ENCODE measurements at regions not wholly inside any gene's neighbourhood (a gene's known extent, or its start where the extent isn't known, plus 50 kb on each side); places are given as distances from the start of the nearest gene placed in this dataset.
"Not testable (repeated sequence)": the region's sequence is repeated elsewhere in the genome, so short reads cannot be mapped to it uniquely, and the experiment has no call there.

DNA sequence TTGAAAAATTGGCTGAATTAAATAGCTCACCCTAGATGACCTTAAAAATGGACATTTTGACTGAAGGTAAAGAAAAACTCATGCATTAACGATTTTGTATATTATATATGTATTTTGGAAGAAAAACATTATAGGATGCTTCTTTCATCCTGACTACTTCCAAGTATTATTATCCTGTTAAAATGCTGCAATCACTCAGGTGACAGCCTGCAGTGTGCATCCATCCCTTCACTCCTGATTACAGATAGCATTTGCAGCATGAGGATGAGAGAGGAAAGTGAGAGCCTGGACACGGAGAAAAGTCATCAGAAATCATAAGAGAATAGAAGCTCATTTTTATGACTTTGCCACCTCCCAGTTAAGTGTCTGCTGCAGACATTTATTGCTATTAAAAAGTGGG lies 1055.6 kb downstream of the PCDH17 start:
- Histone ChIP-seq H3K27ac (ENCODE audit: insufficient read depth, low read length, poor library complexity, severe bottlenecking) (no peak overlapping the region), H3K36me3 (ENCODE audit: control insufficient read depth, insufficient read depth, low read length) (no peaks in the 10 kb centered on the region), H3K9me3 (ENCODE audit: control insufficient read depth in 2 of 2, low read length in 2 of 2) (peaks cover 0 to 6% of the 10 kb centered on the region in 2 experiments), H3K4me3 (ENCODE audit: low read depth, low read length) (no peak overlapping the region), H3K4me1 (ENCODE audit: control insufficient read depth, insufficient read depth, low read length, poor library complexity, severe bottlenecking) (no peaks in the 10 kb centered on the region), H3K27me3 (ENCODE audit: control insufficient read depth, insufficient read depth, low read length) (no peaks in the 10 kb centered on the region)
- DNase-seq: no peak
- Mint-ChIP-seq H3K4me1 (no peaks in the 10 kb centered on the region), H3K27ac (no peak overlapping the region), H3K27me3 (no peaks in the 10 kb centered on the region), H3K4me3 (no peak overlapping the region), H3K9me3 (peaks cover 0 to 16% (median 6%) of the 10 kb centered on the region in 7 donors), H3K36me3 (no peaks in the 10 kb centered on the region)
- ATAC-seq (ENCODE audit: low read depth in 2 of 2): no peak

DNA sequence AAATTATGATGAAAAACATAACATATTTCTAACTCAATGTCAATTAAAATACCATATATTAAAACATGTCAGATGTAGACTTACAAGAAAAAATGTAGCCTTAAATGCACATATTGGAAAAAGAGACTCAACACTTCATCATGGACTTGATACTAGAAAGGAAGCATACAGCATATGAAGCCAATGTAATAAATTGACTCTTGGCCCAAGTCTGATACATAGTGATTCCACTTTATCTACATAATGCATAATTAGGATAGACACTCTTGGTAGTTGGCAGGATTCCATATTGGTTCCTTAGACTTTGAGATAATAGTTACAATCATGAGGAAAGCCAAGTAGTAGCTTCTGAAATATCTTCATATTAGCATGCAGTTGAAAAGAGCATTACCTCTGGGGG lies 1067.0 kb downstream of the PCDH17 start:
- no peak overlapping the region for H3K4me3 ChIP-seq (ENCODE audit: low read depth, low read length)
- H3K27ac Mint-ChIP-seq: no peak overlapping the region
- no peak for DNase-seq
- no peaks in the 10 kb centered on the region for H3K27me3 ChIP-seq (ENCODE audit: control insufficient read depth, insufficient read depth, low read length)
- H3K36me3 Mint-ChIP-seq: no peaks in the 10 kb centered on the region
- no peak overlapping the region for H3K4me3 Mint-ChIP-seq
- no peaks in the 10 kb centered on the region for H3K4me1 Mint-ChIP-seq
- H3K27ac ChIP-seq (ENCODE audit: insufficient read depth, low read length, poor library complexity, severe bottlenecking): no peak overlapping the region
- ATAC-seq (ENCODE audit: low read depth in 2 of 2): no peak
- H3K4me1 ChIP-seq (ENCODE audit: control insufficient read depth, insufficient read depth, low read length, poor library complexity, severe bottlenecking): no peaks in the 10 kb centered on the region
- H3K36me3 ChIP-seq (ENCODE audit: control insufficient read depth, insufficient read depth, low read length): no peaks in the 10 kb centered on the region
- H3K9me3 ChIP-seq (ENCODE audit: control insufficient read depth in 2 of 2, low read length in 2 of 2): peaks cover 0 to 3% of the 10 kb centered on the region in 2 experiments
- peaks cover 2 to 35% (median 6%) of the 10 kb centered on the region in 7 donors for H3K9me3 Mint-ChIP-seq
- H3K27me3 Mint-ChIP-seq: no peaks in the 10 kb centered on the region

DNA sequence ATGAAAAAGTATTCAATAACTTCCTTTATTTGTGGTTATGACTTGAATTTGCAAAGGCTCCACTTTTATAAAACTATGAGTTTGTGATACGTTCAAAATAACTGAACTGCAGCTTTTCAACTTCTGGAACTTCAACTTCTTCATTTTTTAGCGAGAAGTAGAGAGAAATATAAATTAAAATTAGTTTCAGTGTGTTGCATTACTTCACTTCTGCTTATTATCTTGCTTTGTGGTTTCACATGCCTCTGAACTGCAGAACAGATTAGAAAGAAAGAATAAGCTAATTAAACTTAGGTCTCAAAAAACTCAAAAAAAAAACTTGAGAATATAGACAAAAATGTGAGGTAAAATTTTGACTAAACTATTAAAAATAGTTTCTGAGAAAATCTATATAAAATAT lies 1073.4 kb downstream of the PCDH17 start:
- no peak overlapping the region for H3K4me3 ChIP-seq (ENCODE audit: low read depth, low read length)
- no peaks in the 10 kb centered on the region for H3K27me3 ChIP-seq (ENCODE audit: control insufficient read depth, insufficient read depth, low read length)
- DNase-seq (no peak), ATAC-seq (ENCODE audit: low read depth in 2 of 2) (no peak)
- H3K36me3 ChIP-seq (ENCODE audit: control insufficient read depth, insufficient read depth, low read length): no peaks in the 10 kb centered on the region
- Mint-ChIP-seq H3K9me3 (peaks cover 0 to 21% (median 7%) of the 10 kb centered on the region in 7 donors), H3K27ac (no peak overlapping the region), H3K4me3 (no peak overlapping the region), H3K36me3 (no peaks in the 10 kb centered on the region), H3K4me1 (no peaks in the 10 kb centered on the region), H3K27me3 (no peaks in the 10 kb centered on the region)
- no peaks in the 10 kb centered on the region for H3K9me3 ChIP-seq (ENCODE audit: control insufficient read depth in 2 of 2, low read length in 2 of 2)
- no peak overlapping the region for H3K27ac ChIP-seq (ENCODE audit: insufficient read depth, low read length, poor library complexity, severe bottlenecking)
- H3K4me1 ChIP-seq (ENCODE audit: control insufficient read depth, insufficient read depth, low read length, poor library complexity, severe bottlenecking): no peaks in the 10 kb centered on the region

DNA sequence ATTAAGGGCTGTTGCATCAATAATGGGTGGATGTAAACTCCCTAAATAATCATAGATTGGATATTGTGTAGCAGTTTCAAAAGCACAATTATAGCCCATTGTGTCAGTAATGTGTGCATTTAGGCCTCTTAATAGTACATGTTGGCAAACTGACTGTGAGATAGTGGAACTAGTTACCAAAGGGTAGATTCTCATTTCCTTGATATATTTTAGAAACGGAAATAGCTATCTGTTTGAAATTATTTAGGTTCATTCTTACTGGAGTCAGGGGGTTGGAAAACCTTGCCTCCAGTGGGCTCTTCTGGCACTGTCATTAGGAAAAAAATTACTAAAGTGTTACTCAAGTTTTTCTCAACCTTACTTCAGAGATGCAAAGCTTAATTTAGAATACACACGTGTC lies 1074.9 kb downstream of the PCDH17 start:
- Mint-ChIP-seq H3K4me3 (no peak overlapping the region), H3K4me1 (no peaks in the 10 kb centered on the region), H3K27ac (no peak overlapping the region), H3K36me3 (peaks cover 2% of the 10 kb centered on the region), H3K9me3 (peaks cover 6 to 24% (median 10%) of the 10 kb centered on the region in 7 donors), H3K27me3 (no peaks in the 10 kb centered on the region)
- Histone ChIP-seq H3K4me3 (ENCODE audit: low read depth, low read length) (no peak overlapping the region), H3K36me3 (ENCODE audit: control insufficient read depth, insufficient read depth, low read length) (no peaks in the 10 kb centered on the region), H3K4me1 (ENCODE audit: control insufficient read depth, insufficient read depth, low read length, poor library complexity, severe bottlenecking) (no peaks in the 10 kb centered on the region), H3K27me3 (ENCODE audit: control insufficient read depth, insufficient read depth, low read length) (no peaks in the 10 kb centered on the region), H3K27ac (ENCODE audit: insufficient read depth, low read length, poor library complexity, severe bottlenecking) (no peak overlapping the region), H3K9me3 (ENCODE audit: control insufficient read depth in 2 of 2, low read length in 2 of 2) (peaks cover 0 to 3% of the 10 kb centered on the region in 2 experiments)
- DNase-seq: no peak
- no peak for ATAC-seq (ENCODE audit: low read depth in 2 of 2)

DNA sequence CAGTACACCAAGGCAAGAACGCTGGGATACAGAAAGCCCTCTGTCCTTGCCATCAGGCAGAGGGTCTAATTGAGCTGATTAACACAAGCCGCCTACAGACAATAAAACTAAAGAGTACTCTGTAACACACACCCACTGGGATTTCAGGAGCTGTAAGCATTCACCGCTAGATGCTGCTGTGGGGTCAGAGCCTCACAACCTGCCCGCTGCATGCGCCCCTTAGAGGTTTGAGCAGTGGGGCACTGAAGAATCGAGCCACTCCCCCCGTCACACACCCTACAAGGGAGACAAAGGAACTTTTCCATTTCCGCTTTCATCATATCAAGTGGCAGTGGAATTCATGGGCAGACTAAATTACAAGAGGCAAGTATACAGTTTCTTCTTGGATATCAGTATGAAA lies 1080.6 kb downstream of the PCDH17 start:
- Histone ChIP-seq H3K36me3 (ENCODE audit: control insufficient read depth, insufficient read depth, low read length) (no peaks in the 10 kb centered on the region), H3K4me1 (ENCODE audit: control insufficient read depth, insufficient read depth, low read length, poor library complexity, severe bottlenecking) (no peaks in the 10 kb centered on the region), H3K27me3 (ENCODE audit: control insufficient read depth, insufficient read depth, low read length) (no peaks in the 10 kb centered on the region), H3K4me3 (ENCODE audit: low read depth, low read length) (no peak overlapping the region), H3K9me3 (ENCODE audit: control insufficient read depth in 2 of 2, low read length in 2 of 2) (peaks cover 0 to 3% of the 10 kb centered on the region in 2 experiments), H3K27ac (ENCODE audit: insufficient read depth, low read length, poor library complexity, severe bottlenecking) (no peak overlapping the region)
- ATAC-seq (ENCODE audit: low read depth in 2 of 2) (no peak), DNase-seq (no peak)
- H3K9me3 Mint-ChIP-seq: peaks cover 6 to 27% (median 11%) of the 10 kb centered on the region in 7 donors
- no peak overlapping the region for H3K27ac Mint-ChIP-seq
- no peaks in the 10 kb centered on the region for H3K4me1 Mint-ChIP-seq
- H3K4me3 Mint-ChIP-seq: no peak overlapping the region
- H3K36me3 Mint-ChIP-seq: peaks cover 3% of the 10 kb centered on the region
- no peaks in the 10 kb centered on the region for H3K27me3 Mint-ChIP-seq

DNA sequence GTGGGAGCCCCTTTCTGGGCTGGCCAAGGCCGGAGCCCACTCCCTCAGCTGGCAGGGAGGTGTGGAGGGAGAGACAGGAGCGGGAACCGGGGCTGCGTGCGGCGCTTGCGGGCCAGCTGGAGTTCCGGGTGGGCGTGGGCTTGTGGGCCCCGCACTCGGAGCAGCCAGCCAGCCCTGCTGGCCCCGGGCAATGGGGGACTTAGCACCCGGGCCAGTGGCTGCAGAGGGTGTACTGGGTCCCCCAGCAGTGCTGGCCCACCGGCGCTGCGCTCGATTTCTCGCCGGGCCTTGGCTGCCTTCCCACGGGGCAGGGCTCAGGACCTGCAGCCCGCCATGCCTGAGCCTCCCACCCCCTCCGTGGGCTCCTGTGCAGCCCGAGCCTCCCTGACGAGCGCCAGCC lies 1082.5 kb downstream of the PCDH17 start:
- H3K4me3 ChIP-seq (ENCODE audit: low read depth, low read length); DNase-seq; H3K27ac Mint-ChIP-seq; H3K27ac ChIP-seq (ENCODE audit: insufficient read depth, low read length, poor library complexity, severe bottlenecking); H3K27me3 ChIP-seq (ENCODE audit: control insufficient read depth, insufficient read depth, low read length); H3K36me3 Mint-ChIP-seq; ATAC-seq (ENCODE audit: low read depth in 2 of 2); H3K27me3 Mint-ChIP-seq; H3K4me1 ChIP-seq (ENCODE audit: control insufficient read depth, insufficient read depth, low read length, poor library complexity, severe bottlenecking); H3K36me3 ChIP-seq (ENCODE audit: control insufficient read depth, insufficient read depth, low read length); H3K9me3 ChIP-seq (ENCODE audit: control insufficient read depth in 2 of 2, low read length in 2 of 2); H3K4me1 Mint-ChIP-seq; H3K4me3 Mint-ChIP-seq: not testable (repeated sequence)
- H3K9me3 Mint-ChIP-seq: peaks cover 6 to 24% (median 11%) of the 10 kb centered on the region in 7 donors

DNA sequence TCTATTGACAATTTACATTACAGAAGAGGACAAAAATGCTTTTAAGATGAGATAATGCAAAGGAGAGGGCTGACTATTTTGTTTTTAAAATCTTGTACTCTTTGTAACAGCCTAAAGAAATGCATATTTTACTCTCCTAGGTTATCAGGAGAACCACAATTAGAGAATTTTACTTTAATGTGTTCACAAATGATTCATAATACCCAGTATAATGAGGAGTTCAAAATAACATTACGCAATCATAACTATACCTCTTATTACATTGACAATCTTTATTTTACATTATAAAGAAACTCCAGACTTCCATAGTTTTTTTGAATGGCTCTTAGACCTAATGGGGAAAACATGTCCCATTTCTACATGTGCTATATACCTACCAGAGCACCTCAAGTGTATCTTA lies 1089.7 kb downstream of the PCDH17 start:
- H3K27me3 ChIP-seq (ENCODE audit: control insufficient read depth, insufficient read depth, low read length): no peaks in the 10 kb centered on the region
- no peaks in the 10 kb centered on the region for H3K27me3 Mint-ChIP-seq
- no peak overlapping the region for H3K4me3 ChIP-seq (ENCODE audit: low read depth, low read length)
- no peaks in the 10 kb centered on the region for H3K9me3 ChIP-seq (ENCODE audit: control insufficient read depth in 2 of 2, low read length in 2 of 2)
- no peaks in the 10 kb centered on the region for H3K4me1 ChIP-seq (ENCODE audit: control insufficient read depth, insufficient read depth, low read length, poor library complexity, severe bottlenecking)
- no peak overlapping the region for H3K27ac Mint-ChIP-seq
- H3K9me3 Mint-ChIP-seq: peaks cover 0 to 13% (median 4%) of the 10 kb centered on the region in 7 donors
- ATAC-seq (ENCODE audit: low read depth in 2 of 2) (no peak), DNase-seq (no peak)
- H3K36me3 ChIP-seq (ENCODE audit: control insufficient read depth, insufficient read depth, low read length): no peaks in the 10 kb centered on the region
- H3K4me1 Mint-ChIP-seq: no peaks in the 10 kb centered on the region
- no peak overlapping the region for H3K27ac ChIP-seq (ENCODE audit: insufficient read depth, low read length, poor library complexity, severe bottlenecking)
- H3K4me3 Mint-ChIP-seq: no peak overlapping the region
- no peaks in the 10 kb centered on the region for H3K36me3 Mint-ChIP-seq

DNA sequence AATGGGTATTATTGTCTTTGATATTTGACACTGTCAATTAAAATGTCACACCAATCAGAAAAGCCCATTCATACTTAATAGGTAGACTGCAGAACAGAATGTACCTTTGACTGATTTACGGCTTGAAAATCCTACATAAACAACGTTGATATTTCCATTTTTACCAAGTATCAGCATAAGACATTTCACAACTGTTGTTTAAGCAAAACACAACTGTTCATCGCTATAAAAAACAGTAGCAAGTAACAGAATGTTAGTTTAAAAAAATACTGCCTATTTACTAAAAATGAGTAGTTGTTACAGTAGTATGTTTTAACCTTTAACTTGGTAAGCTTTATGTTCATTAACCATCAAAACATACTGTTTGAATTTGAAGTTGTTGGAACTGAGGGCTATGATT lies 1096.6 kb downstream of the PCDH17 start:
- Mint-ChIP-seq H3K27ac (no peak overlapping the region), H3K9me3 (peaks cover 0 to 16% (median 2%) of the 10 kb centered on the region in 7 donors), H3K4me3 (no peak overlapping the region), H3K4me1 (no peaks in the 10 kb centered on the region), H3K27me3 (no peaks in the 10 kb centered on the region), H3K36me3 (no peaks in the 10 kb centered on the region)
- ATAC-seq (ENCODE audit: low read depth in 2 of 2): no peak
- Histone ChIP-seq H3K27me3 (ENCODE audit: control insufficient read depth, insufficient read depth, low read length) (no peaks in the 10 kb centered on the region), H3K9me3 (ENCODE audit: control insufficient read depth in 2 of 2, low read length in 2 of 2) (peaks cover 0 to 4% of the 10 kb centered on the region in 2 experiments), H3K4me1 (ENCODE audit: control insufficient read depth, insufficient read depth, low read length, poor library complexity, severe bottlenecking) (no peaks in the 10 kb centered on the region), H3K36me3 (ENCODE audit: control insufficient read depth, insufficient read depth, low read length) (no peaks in the 10 kb centered on the region), H3K4me3 (ENCODE audit: low read depth, low read length) (no peak overlapping the region), H3K27ac (ENCODE audit: insufficient read depth, low read length, poor library complexity, severe bottlenecking) (no peak overlapping the region)
- DNase-seq: no peak
